HG02610 (cell line): ENCODE measurements at regions not wholly inside any gene's neighbourhood (a gene's known extent, or its start where the extent isn't known, plus 50 kb on each side); places are given as distances from the start of the nearest gene placed in this dataset.
"Not testable (repeated sequence)": the region's sequence is repeated elsewhere in the genome, so short reads cannot be mapped to it uniquely, and the experiment has no call there.

ENCODE experiments used
- ATAC-seq: cut with Tn5 transposase; IDR thresholded peaks from one replicate; pipeline ENCODE4 v1.9.1; 2021; ENCODE audit warnings: mild to moderate bottlenecking, moderate library complexity; ENCODE audit not compliant: unreplicated experiment

- no peak for ATAC-seq
Measured at GRCh38 chr12:83462419-83462818, 775.7 kb downstream of the TMTC2 start.

- ATAC-seq: no peak
Measured at GRCh38 chr12:83461336-83461935, 774.7 kb downstream of the TMTC2 start.

GRCh38 chr12:83451189-83451588 lies 764.5 kb downstream of the TMTC2 start:
- ATAC-seq: no peak

GRCh38 chr12:83434600-83434999 lies 747.9 kb downstream of the TMTC2 start:
- no peak for ATAC-seq

GRCh38 chr12:83432176-83432719 lies 745.5 kb downstream of the TMTC2 start:
- ATAC-seq: no peak

- not testable (repeated sequence) for ATAC-seq
Measured at GRCh38 chr12:83427586-83428136, 741.0 kb downstream of the TMTC2 start.

GRCh38 chr12:83414981-83415380 lies 728.3 kb downstream of the TMTC2 start:
- ATAC-seq: no peak

- ATAC-seq: no peak
Measured at GRCh38 chr12:83408851-83409250, 722.1 kb downstream of the TMTC2 start.

GRCh38 chr12:83408146-83408545 lies 721.4 kb downstream of the TMTC2 start:
- ATAC-seq: no peak

- ATAC-seq: no peak
Measured at GRCh38 chr12:83404521-83404920, 717.8 kb downstream of the TMTC2 start.

- no peak for ATAC-seq
Measured at GRCh38 chr12:83390186-83390585, 703.5 kb downstream of the TMTC2 start.

GRCh38 chr12:83389237-83389996 lies 702.7 kb downstream of the TMTC2 start:
- no peak for ATAC-seq

GRCh38 chr12:83388551-83388950 lies 701.8 kb downstream of the TMTC2 start:
- ATAC-seq: no peak

GRCh38 chr12:83386527-83387264 lies 700.0 kb downstream of the TMTC2 start:
- no peak for ATAC-seq

GRCh38 chr12:83378186-83378727 lies 691.6 kb downstream of the TMTC2 start:
- no peak for ATAC-seq

GRCh38 chr12:83365317-83365716 lies 678.6 kb downstream of the TMTC2 start:
- ATAC-seq: no peak

- no peak for ATAC-seq
Measured at GRCh38 chr12:83361475-83361874, 674.8 kb downstream of the TMTC2 start.

GRCh38 chr12:83361071-83361470 lies 674.4 kb downstream of the TMTC2 start:
- no peak for ATAC-seq

- no peak for ATAC-seq
Measured at GRCh38 chr12:83349907-83350611, 663.4 kb downstream of the TMTC2 start.

- no peak for ATAC-seq
Measured at GRCh38 chr12:83346333-83346732, 659.6 kb downstream of the TMTC2 start.
